DMS 273 treated with DMSO at 0.1 percent for 48 hours (cell line): ENCODE measurements at regions not wholly inside any gene's neighbourhood (a gene's known extent, or its start where the extent isn't known, plus 50 kb on each side); places are given as distances from the start of the nearest gene placed in this dataset.
"Not testable (repeated sequence)": the region's sequence is repeated elsewhere in the genome, so short reads cannot be mapped to it uniquely, and the experiment has no call there.

ENCODE experiments used
- DNase-seq: peaks from one replicate; lab custom pipeline; 2025; lab: John Stamatoyannopoulos, UW

GRCh38 chr13:37295071-37295470, 189.6 kb upstream of the CSNK1A1L start:
- no peak for DNase-seq

- no peak for DNase-seq
These were observed 189.0 kb upstream of the CSNK1A1L start for GRCh38 chr13:37294472-37294871.

- DNase-seq: no peak
These were observed 187.8 kb upstream of the CSNK1A1L start for GRCh38 chr13:37293295-37293694.

DNA sequence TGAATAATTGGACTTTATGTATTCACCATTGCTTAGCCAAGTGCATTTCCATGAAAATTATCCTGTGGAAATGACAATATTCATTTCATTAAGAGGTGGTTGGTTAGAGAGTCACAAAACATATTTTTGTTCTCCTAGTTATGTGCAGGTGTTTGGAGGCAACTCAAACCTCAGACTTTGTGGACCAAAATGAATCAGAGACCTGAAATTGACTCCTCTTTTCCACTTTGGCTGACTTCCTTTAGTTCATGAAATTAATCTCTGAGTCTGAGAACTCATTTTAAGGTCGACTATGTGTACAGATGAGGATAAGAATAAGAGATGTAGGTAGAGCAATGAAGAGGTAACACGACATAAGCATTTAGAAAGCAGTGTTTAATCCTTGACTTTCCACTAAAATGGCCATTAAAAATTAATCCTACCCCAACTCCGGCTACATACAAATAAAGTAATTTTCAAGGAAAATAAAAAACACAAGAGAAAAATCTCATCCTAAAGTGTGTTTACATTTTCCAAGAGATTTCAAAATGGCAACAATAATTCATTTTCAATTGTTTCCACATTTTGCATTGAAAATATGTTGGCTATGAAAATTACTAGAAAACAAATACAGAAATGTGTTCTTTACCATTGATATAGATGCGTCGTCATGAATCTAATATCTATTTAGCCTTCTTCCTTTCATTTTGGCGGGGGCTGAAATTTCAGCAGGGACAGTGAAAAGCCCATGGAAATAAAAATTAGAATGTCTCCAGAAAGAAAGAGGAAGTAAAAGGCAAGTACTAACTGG, 185.4 kb upstream of the CSNK1A1L start:
- DNase-seq: no peak

DNA sequence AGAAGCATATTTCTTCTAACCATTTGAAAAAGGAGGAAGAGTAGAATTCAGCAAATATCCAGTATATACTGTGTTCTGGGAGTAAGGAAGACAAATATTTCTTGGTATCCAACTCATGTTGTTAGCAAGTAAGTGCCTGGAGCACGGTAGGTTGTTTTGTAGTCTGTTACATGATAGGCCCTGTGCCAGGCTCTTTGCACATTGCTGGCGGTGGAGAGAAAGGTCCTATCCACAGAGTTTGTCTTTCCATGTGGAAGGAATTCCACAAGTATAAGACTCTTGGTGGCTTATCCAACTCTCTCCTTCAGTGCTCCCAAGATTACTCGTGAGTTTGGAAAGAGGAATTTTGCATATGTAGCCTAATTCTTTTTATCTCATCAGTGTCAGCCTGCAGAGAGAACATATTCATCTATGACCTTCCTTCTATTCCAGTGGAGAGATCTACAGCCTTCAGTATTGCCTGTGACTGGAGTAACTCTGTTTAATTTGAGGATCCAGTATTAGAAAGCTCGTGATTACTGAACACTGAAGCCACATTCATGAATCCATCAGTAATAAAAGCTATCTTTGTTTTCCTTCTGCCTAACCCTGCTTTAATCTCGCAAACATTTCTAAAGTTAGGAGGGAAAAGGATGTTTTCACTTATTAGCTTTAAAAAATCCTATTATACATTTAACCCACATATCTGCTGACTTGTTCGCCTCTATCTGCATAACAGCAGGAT, 183.9 kb upstream of the CSNK1A1L start:
- no peak for DNase-seq

GRCh38 chr13:37288057-37288720, 182.7 kb upstream of the CSNK1A1L start:
- DNase-seq: no peak

GRCh38 chr13:37280231-37280630, 174.8 kb upstream of the CSNK1A1L start:
- not testable (repeated sequence) for DNase-seq

DNA sequence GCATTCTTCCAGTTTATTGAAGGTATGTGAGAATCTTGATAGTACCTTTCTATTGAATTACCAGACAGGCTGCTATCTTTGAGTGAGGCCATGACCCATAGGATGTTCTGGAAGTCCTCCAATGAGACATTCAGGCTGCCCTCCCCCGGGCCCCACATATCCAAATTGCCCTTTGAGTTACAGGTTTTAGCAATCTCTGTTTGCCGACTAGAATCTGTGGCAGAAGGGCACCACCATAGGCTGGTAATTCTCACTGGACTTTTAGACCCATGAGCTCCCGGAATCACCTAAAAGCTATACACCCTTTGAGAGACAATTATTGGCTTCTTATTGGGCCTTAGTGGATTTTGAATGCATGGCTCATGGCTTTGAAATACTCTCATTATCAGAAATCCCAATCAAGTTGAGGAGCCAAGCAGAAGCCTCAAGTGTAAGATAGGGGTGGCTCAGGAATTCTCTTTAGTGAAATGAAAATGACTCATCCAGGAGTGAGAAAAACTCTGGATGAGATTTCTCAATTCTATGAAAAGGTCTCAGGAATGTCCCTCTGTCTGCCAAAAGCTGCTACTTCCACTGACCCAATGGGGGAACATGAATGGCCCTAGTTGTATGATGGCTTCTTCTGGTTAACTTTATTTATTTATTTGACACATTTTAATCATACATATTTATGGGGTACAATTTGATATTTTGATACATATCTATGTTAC, 172.1 kb upstream of the CSNK1A1L start:
- no peak for DNase-seq

GRCh38 chr13:37277007-37277406, 171.5 kb upstream of the CSNK1A1L start:
- no peak for DNase-seq

DNA sequence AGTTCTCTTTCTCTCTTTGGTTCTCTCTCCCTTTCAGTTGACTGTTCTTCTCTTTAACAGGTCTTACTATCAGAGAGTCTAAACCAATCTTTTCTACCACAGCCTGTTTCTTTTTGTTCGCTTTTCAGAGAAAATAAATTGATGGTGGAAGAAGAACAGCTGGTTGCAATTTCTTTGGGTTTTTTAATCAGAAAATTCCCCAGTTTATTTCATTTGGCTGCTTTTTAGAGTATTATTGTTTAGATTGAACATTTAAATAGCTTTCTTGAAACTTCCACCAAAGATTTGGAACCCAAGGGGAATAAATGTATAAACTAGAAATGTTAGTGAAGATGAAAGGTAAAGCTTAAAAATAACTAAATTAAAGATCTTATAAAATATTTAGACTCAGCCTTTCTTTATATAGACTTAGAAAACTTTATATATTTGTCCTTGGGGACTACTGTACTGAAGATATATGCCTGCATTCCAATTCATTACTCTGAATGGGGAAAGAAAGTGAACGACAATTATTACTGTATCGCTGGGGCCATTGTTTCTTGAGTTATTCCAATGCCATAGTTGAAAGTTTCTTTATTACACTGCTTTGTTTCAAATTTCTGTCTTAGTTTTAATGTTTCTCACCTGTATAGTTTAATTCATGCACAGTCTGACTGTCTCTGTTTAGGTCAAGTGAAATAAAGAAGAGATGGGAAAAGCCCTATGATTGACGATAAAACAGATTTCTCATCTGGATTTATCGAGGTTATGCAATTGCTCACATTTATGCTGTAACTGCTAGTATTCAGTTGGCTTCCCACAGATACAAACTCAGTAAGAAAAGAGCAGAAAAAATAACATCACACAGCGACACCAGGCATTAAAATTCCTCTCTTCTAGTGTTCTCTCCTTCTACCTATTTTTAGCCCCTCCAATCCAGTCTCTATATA, 169.4 kb upstream of the CSNK1A1L start:
- no peak for DNase-seq

- DNase-seq: no peak
These were observed 168.4 kb upstream of the CSNK1A1L start for GRCh38 chr13:37273836-37274235.

DNA sequence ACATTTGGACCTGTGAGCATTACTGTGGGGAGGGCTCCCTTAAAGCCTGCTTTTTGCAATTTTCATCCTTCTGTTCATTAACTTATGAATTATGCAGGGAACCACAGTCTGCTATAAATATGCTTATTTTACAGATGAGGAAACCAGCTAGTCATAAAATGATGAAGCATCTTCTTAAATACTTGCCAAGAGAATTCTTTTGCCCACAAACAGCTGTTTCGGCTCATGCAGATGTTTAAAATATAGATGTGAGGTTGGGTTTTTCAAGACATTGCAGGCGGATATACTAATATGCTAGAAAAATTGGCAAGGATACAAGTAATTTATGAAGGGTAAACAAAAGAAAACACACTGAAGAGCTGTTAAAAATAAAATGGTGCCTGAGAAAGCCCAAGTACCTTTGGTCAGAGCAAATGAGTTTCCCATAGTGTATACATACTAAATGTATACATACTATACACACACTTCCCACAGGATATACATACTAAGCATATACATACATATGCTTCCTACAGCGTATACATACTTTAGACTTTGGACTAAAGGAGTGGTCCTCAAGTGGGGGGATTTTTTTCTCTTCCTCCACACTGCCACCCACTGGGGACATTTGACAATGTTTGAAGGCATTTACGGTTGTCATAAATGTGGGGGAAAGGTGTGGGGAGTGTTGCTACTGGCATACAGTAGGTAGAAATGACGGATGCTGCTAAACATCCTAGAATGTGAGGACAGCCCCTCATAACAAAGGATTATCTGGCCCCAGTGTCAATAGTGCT, 164.9 kb upstream of the CSNK1A1L start:
- no peak for DNase-seq

DNA sequence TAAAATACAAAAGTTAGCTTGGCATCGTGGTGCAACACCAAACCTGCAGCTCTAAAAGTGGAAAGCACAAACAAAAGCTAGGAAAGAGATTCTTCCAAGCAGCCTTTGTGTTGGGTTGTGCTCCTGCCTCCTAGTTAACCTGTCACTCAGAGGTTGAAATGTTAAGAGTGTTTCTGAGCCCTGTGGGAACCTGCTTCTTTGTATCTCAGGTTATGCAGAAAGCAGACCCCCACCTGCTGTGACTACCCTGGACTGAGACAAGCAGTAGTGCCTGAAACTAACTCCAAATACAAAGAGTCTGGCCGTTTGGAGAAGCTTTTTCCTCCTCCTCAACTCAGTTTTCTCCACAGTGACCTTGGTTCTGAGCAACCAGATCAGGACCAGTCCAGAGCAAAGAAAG, 158.4 kb upstream of the CSNK1A1L start:
- DNase-seq: no peak

- DNase-seq: no peak
These were observed 152.2 kb upstream of the CSNK1A1L start for GRCh38 chr13:37257706-37258105.

GRCh38 chr13:37257051-37257450, 151.6 kb upstream of the CSNK1A1L start:
- DNase-seq: no peak

DNA sequence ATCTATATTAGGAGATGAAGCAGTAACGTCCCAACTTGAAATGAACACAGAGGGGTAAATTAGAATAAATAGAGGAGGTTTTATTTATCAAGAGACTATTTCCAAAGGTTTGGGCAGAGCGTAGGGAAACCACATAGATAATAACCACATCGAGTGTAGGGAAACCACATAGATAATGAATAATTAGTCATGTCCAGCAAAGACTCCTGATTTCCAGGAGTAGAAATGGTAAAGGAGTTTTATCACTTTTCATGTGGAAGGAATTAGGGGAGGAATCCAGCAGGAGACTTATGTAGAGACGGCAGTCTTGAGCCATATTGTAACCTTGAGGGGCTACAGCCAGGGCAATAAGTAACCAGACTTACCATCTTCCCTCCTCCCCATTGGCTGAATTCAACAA, 136.3 kb upstream of the CSNK1A1L start:
- DNase-seq: no peak

DNA sequence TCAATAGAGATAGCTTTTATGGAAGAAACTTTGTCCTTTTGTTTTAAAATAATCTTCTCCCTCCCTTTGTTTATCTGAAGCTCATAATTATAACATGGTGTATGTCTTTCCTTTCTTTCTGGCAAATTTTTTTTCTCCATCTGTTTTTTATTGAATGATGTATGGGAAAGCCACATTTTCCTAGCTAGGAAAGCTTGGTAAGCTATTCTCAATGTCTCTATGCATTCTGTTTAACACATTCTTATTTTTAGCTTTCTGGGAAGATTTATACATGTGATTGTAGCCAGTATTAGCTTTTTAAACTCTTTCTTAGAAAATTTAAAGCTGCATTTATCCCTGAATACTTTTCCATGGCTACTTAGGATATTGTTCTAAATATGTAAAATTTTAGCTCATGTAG, 124.9 kb upstream of the CSNK1A1L start:
- no peak for DNase-seq

GRCh38 chr13:37229931-37230330, 124.5 kb upstream of the CSNK1A1L start:
- DNase-seq: no peak

- DNase-seq: no peak
These were observed 121.5 kb upstream of the CSNK1A1L start for GRCh38 chr13:37226971-37227370.

DNA sequence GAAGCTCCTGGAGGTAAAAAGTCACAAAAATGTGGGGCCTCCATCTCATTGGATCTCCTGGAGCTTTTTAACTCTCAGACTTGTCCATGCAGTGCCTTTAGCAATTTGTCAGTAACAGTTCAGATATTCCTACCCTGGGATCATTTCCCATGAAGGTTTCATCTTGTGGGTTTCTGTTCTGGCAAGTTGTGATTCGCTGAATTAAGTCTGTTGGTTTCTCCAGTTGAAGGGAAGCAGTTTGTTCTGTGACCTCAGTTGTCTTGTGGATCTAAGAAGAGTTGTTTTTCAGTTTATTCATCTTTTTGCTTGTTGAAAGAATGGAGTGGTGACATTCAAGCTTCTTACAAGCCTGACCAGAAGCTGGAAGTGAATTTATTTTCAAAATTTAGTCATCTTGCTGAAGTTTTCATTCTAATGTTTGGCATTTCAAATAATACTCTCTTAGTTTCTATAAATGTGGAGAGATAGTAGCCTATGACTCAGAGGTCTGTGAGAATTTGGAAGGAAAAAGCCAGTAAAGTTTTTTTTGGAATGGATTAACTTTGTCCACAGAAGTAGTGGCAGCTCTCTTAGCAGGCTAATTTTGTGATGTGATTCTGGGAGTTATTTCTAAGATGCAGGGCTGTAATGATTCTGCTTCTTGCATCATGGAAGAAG, 120.1 kb upstream of the CSNK1A1L start:
- DNase-seq: no peak
